Mesenchymal stem cell (in vitro differentiated cells and primary cell): ENCODE measurements at regions not wholly inside any gene's neighbourhood (a gene's known extent, or its start where the extent isn't known, plus 50 kb on each side); places are given as distances from the start of the nearest gene placed in this dataset.
"Not testable (repeated sequence)": the region's sequence is repeated elsewhere in the genome, so short reads cannot be mapped to it uniquely, and the experiment has no call there.

ENCODE experiments used
- DNase-seq: peaks from one replicate; pipeline ENCODE4 v3.0.0-alpha.2; 2013
- H2AFZ ChIP-seq: one replicate; pipeline ENCODE4 v1.6.1; 2013; ENCODE audit warnings: low read depth, mild to moderate bottlenecking, control low read depth, inconsistent platforms, low read length, moderate library complexity
- H2AK5ac ChIP-seq: 2 replicates; pipeline ENCODE4 v1.6.1; 2013; ENCODE audit warnings: low read length, moderate library complexity, mild to moderate bottlenecking, inconsistent platforms; ENCODE audit not compliant: severe bottlenecking
- H2BK120ac ChIP-seq: one replicate; pipeline ENCODE4 v1.6.1; 2013; ENCODE audit warnings: low read depth, mild to moderate bottlenecking, inconsistent platforms, low read length, moderate library complexity
- H2BK12ac ChIP-seq, 2 experiments: one replicate each; pipeline ENCODE4 v1.6.1; 2013; ENCODE audit warnings: inconsistent platforms in 2 of 2, low read length in 2 of 2, mild to moderate bottlenecking in 2 of 2, moderate library complexity in 2 of 2, control low read depth in 1 of 2
- H2BK15ac ChIP-seq: one replicate; pipeline ENCODE4 v1.6.1; 2013; ENCODE audit warnings: mild to moderate bottlenecking, low read depth, inconsistent platforms; ENCODE audit not compliant: poor library complexity, severe bottlenecking
- H2BK5ac ChIP-seq: 2 replicates; pipeline ENCODE4 v1.6.1; 2013; ENCODE audit warnings: low read depth, mild to moderate bottlenecking, low read length, control low read depth, inconsistent platforms; ENCODE audit not compliant: poor library complexity, severe bottlenecking
- H3K14ac ChIP-seq, 2 experiments: one replicate each; pipeline ENCODE4 v1.6.1; 2013; ENCODE audit warnings: inconsistent platforms in 2 of 2, low read length in 2 of 2, control low read depth in 1 of 2, mild to moderate bottlenecking in 1 of 2, moderate library complexity in 1 of 2
- H3K18ac ChIP-seq, 2 experiments: one replicate each; pipeline ENCODE4 v1.6.1; 2013; ENCODE audit warnings: inconsistent platforms in 2 of 2, low read length in 2 of 2, control low read depth in 1 of 2, low read depth in 1 of 2, mild to moderate bottlenecking in 1 of 2
- H3K23ac ChIP-seq, 2 experiments: one replicate each; pipeline ENCODE4 v1.6.1; 2013; ENCODE audit warnings: inconsistent platforms in 2 of 2, low read length in 2 of 2, mild to moderate bottlenecking in 2 of 2, moderate library complexity in 2 of 2, control low read depth in 1 of 2
- H3K27ac ChIP-seq: 2 replicates; pipeline ENCODE4 v1.5.1; 2013; ENCODE audit warnings: mild to moderate bottlenecking, moderate library complexity, low read length, control low read depth, inconsistent platforms; ENCODE audit not compliant: poor library complexity, severe bottlenecking
- H3K27me3 ChIP-seq, 2 experiments: 2 replicates each; pipeline versions ENCODE4 v1.6.1 to v1.7.0; 2013; ENCODE audit warnings: low read length in 2 of 2, mild to moderate bottlenecking in 2 of 2, moderate library complexity in 2 of 2, control low read depth in 1 of 2, inconsistent platforms in 1 of 2; ENCODE audit not compliant: control insufficient read depth in 1 of 2, insufficient read depth in 1 of 2
- H3K36me3 ChIP-seq, 2 experiments: 2 replicates each; pipeline versions ENCODE4 v1.6.1 to v1.7.0; 2013; ENCODE audit warnings: low read length in 2 of 2, control low read depth in 1 of 2, inconsistent platforms in 1 of 2, low read depth in 1 of 2, mild to moderate bottlenecking in 1 of 2; ENCODE audit not compliant: insufficient read depth in 2 of 2, control insufficient read depth in 1 of 2
- H3K4ac ChIP-seq, 2 experiments: one replicate each; pipeline ENCODE4 v1.6.1; 2013; ENCODE audit warnings: inconsistent platforms in 2 of 2, low read length in 2 of 2, mild to moderate bottlenecking in 2 of 2, moderate library complexity in 2 of 2, control low read depth in 1 of 2, low read depth in 1 of 2
- H3K4me1 ChIP-seq: 2 replicates; pipeline ENCODE4 v1.6.1; 2013; ENCODE audit warnings: low read depth, low read length, control low read depth; ENCODE audit not compliant: control insufficient read depth, insufficient read depth
- H3K4me2 ChIP-seq: 2 replicates; pipeline ENCODE4 v1.6.1; 2013; ENCODE audit warnings: low read length, mild to moderate bottlenecking, inconsistent platforms; ENCODE audit not compliant: poor library complexity, severe bottlenecking
- H3K4me3 ChIP-seq, 2 experiments: 2 replicates each; pipeline versions ENCODE4 v1.5.1 to v1.7.0; 2013; ENCODE audit warnings: low read length in 2 of 2, mild to moderate bottlenecking in 2 of 2, control low read depth in 1 of 2, low read depth in 1 of 2; ENCODE audit not compliant: insufficient read depth in 1 of 2
- H3K79me1 ChIP-seq: replicated peaks from 2 replicates; pipeline ENCODE4 v1.6.1; 2013; ENCODE audit warnings: mild to moderate bottlenecking, control low read depth, low read length, inconsistent platforms; ENCODE audit not compliant: poor library complexity, severe bottlenecking
- H3K9ac ChIP-seq: 2 replicates; pipeline ENCODE4 v1.7.0; 2013; ENCODE audit warnings: mild to moderate bottlenecking, low read length, moderate library complexity
- H3K9me3 ChIP-seq: 2 replicates; pipeline ENCODE4 v1.7.0; 2013; ENCODE audit warnings: mild to moderate bottlenecking, low read length; ENCODE audit not compliant: control insufficient read depth
- H4K8ac ChIP-seq: one replicate; pipeline ENCODE4 v1.6.1; 2013; ENCODE audit warnings: inconsistent platforms, mild to moderate bottlenecking, low read length, moderate library complexity
- H4K91ac ChIP-seq: one replicate; pipeline ENCODE4 v1.6.1; 2013; ENCODE audit warnings: mild to moderate bottlenecking, low read length, inconsistent platforms
- WGBS: methylation state at CpG from one replicate; pipeline ENCODE4 v1.1.7; 2013; ENCODE audit warnings: mixed read lengths; 5-methylcytosine and 5-hydroxymethylcytosine counted together

DNA sequence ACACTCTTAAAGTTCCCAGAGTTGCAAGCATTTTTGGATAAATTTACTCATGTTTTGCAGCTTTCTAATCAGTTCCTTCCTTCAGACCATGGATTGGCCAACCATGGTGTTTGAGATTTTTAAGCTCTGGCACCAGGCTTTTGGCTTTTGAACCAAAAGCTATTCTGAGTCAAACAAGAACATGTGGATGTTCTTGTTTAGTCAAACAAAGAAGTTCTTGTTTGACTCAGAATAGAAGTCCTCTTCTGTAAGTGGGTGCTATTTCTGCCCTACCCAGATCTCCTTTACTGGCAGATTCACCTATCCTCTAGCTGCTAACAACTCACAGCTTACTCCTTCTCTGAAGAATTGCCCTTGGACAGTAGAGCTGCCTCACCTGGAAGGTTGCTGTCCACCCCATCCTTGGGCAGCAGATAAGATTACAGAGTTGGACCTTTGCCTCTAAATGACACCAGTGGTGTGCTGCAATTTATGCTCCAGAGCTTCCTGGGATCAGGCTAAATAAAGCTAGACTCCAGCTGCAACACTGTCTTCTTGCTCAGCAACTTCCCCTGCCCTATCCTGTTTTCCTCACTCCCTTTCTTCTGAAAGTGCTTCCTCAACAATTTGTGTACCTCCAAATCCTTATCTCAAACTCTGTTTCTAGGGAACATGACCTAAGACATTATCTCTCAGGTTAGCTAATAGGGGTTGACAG lies 65.6 kb downstream of the COL6A6 start:
- Histone ChIP-seq H3K4me2 (no peak overlapping the region), H3K79me1 (no peaks in the 10 kb centered on the region), H3K9me3 (no peaks in the 10 kb centered on the region), H3K18ac (no peak overlapping the region), H3K9ac (no peak overlapping the region), H2AFZ (no peak overlapping the region), H2AK5ac (no peak overlapping the region), H3K4me1 (no peaks in the 10 kb centered on the region), H3K27me3 (peaks cover 0 to 4% of the 10 kb centered on the region in 2 experiments), H3K4me3 (no peak overlapping the region), H3K23ac (no peak overlapping the region), H4K91ac (no peak overlapping the region), H2BK5ac (no peak overlapping the region), H3K4ac (no peak overlapping the region), H3K14ac (no peak overlapping the region), H2BK15ac (no peak overlapping the region), H4K8ac (no peak overlapping the region), H2BK12ac (no peak overlapping the region), H3K36me3 (no peaks in the 10 kb centered on the region), H3K27ac (no peak overlapping the region), H2BK120ac (no peak overlapping the region)
- DNase-seq, result no peak

- H3K27me3 ChIP-seq, H2AK5ac ChIP-seq, H3K4me3 ChIP-seq, H2BK5ac ChIP-seq, H3K9ac ChIP-seq, H4K8ac ChIP-seq, H3K79me1 ChIP-seq, H2BK12ac ChIP-seq, H3K36me3 ChIP-seq, H2AFZ ChIP-seq, H3K23ac ChIP-seq, H2BK120ac ChIP-seq, H3K4ac ChIP-seq, H3K4me1 ChIP-seq, H3K27ac ChIP-seq, H2BK15ac ChIP-seq, H3K18ac ChIP-seq, H3K4me2 ChIP-seq, H3K14ac ChIP-seq, H3K9me3 ChIP-seq, H4K91ac ChIP-seq, DNase-seq: not testable (repeated sequence)
- 100% methylated on average over 1 of the region's 1 CpG for WGBS
Observed at GRCh38 chr3:130594749-130595148, 77.8 kb downstream of the COL6A6 start.

DNA sequence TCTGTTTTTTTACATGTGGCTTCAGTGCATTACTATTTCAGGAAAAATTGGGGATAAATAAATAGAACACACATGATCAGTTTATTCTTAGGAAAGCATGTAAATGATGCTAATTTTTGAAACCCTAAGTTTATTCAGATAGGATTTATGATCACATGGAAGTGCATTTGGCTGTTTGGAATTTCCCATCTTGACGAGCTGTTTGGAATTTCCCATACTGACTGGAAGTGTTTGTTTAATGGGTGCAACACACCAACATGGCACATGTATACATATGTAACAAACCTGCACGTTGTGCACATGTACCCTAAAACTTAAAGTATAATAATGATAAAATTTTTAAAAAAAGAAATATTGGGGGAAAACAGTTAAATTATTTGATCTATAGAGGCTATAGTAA lies 79.5 kb downstream of the COL6A6 start:
- peaks cover 0 to 5% of the 10 kb centered on the region in 2 experiments for H3K27me3 ChIP-seq
- H3K4ac ChIP-seq, result no peak overlapping the region
- no peak overlapping the region for H3K4me3 ChIP-seq
- DNase-seq, result no peak
- no peak overlapping the region for H4K8ac ChIP-seq
- no peaks in the 10 kb centered on the region for H3K4me1 ChIP-seq
- no peak overlapping the region for H2BK120ac ChIP-seq
- H2AK5ac ChIP-seq, result no peak overlapping the region
- H3K27ac ChIP-seq, result no peak overlapping the region
- no peak overlapping the region for H2BK15ac ChIP-seq
- H3K79me1 ChIP-seq, result no peaks in the 10 kb centered on the region
- H3K4me2 ChIP-seq, result no peak overlapping the region
- no peak overlapping the region for H3K23ac ChIP-seq
- H3K9ac ChIP-seq, result no peak overlapping the region
- WGBS, result no CpG with 5 or more reads among the region's 2 CpGs
- no peak overlapping the region for H2BK12ac ChIP-seq
- H3K14ac ChIP-seq, result no peak overlapping the region
- no peak overlapping the region for H2AFZ ChIP-seq
- no peaks in the 10 kb centered on the region for H3K36me3 ChIP-seq
- H3K9me3 ChIP-seq, result no peaks in the 10 kb centered on the region
- no peak overlapping the region for H2BK5ac ChIP-seq
- no peak overlapping the region for H4K91ac ChIP-seq
- no peak overlapping the region for H3K18ac ChIP-seq

DNA sequence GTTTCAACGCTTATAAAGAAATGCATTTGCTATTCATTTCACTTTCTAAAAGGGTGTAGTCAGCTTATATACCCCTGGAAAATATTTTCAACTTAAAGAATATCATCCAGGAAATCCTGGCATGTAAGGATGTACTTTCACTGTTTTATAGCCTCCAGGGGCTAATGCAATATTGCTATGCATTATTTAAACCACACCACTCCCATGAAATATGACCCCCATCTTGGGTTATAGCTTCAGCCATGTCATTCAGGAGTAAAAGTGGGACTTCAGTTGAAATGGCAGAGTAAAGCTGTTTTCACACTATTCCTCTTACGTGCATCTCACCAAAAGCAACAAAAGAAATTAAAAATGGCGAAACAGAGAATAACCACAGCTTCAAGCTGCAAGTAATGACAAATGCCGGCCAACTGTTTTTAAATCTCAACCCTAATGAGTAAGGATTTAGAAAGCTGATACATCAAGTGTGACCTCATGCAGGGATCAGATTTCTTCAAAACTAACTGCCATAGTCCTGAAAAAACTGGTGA lies 84.5 kb downstream of the COL6A6 start:
- no peak overlapping the region for H2BK120ac ChIP-seq
- no peak overlapping the region for H4K91ac ChIP-seq
- H3K4me1 ChIP-seq, result no peaks in the 10 kb centered on the region
- no peak overlapping the region for H3K4me2 ChIP-seq
- no peaks in the 10 kb centered on the region for H3K79me1 ChIP-seq
- no peaks in the 10 kb centered on the region for H3K27me3 ChIP-seq
- no peak overlapping the region for H4K8ac ChIP-seq
- no peak overlapping the region for H3K23ac ChIP-seq
- no peak overlapping the region for H2AFZ ChIP-seq
- no peak overlapping the region for H3K9ac ChIP-seq
- no peak overlapping the region for H3K4ac ChIP-seq
- H3K36me3 ChIP-seq, result no peaks in the 10 kb centered on the region
- H2BK5ac ChIP-seq, result no peak overlapping the region
- 81% methylated on average over 3 of the region's 4 CpGs for WGBS
- no peak overlapping the region for H3K18ac ChIP-seq
- DNase-seq, result no peak
- no peak overlapping the region for H2BK12ac ChIP-seq
- H3K14ac ChIP-seq, result no peak overlapping the region
- no peak overlapping the region for H2BK15ac ChIP-seq
- no peak overlapping the region for H3K27ac ChIP-seq
- no peak overlapping the region for H3K4me3 ChIP-seq
- H3K9me3 ChIP-seq, result no peaks in the 10 kb centered on the region
- no peak overlapping the region for H2AK5ac ChIP-seq
